Activated naive CD4-positive, alpha-beta T cell treated with anti-CD3 and anti-CD28 coated beads for 36 hours (primary cell): ENCODE measurements at regions not wholly inside any gene's neighbourhood (a gene's known extent, or its start where the extent isn't known, plus 50 kb on each side); places are given as distances from the start of the nearest gene placed in this dataset.

Experiments used
- CTCF ChIA-PET: fragments of 350-600 bp; sonication (Branson Sonifier 250); formaldehyde crosslinking; loops from one replicate; lab custom pipeline; 2021; ENCODE audit warnings: antibody characterized with exemption; lab: Charles Lee
- DNase-seq: peaks from one replicate; pipeline ENCODE4 v3.0.0-alpha.2; 2020
- H3K27ac Mint-ChIP-seq: one replicate; pipeline ENCODE4 v1.8.0; 2021; ENCODE audit warnings: mild to moderate bottlenecking, mixed read lengths
- H3K27me3 Mint-ChIP-seq: one replicate; pipeline ENCODE4 v1.8.0; 2021; ENCODE audit warnings: low read depth, mixed read lengths
- H3K36me3 Mint-ChIP-seq: one replicate; pipeline ENCODE4 v1.8.0; 2021; ENCODE audit warnings: low read depth, mixed read lengths
- H3K4me1 Mint-ChIP-seq: one replicate; pipeline ENCODE4 v1.8.0; 2021; ENCODE audit warnings: low read depth, mixed read lengths
- H3K4me3 Mint-ChIP-seq: one replicate; pipeline ENCODE4 v1.8.0; 2021; ENCODE audit warnings: mild to moderate bottlenecking, moderate library complexity, mixed read lengths
- H3K9me3 Mint-ChIP-seq: one replicate; pipeline ENCODE4 v1.8.0; 2021; ENCODE audit warnings: mixed read lengths
- intact Hi-C: fragments of 100-400 bp; cut with micrococcal nuclease; formaldehyde crosslinking; loops from one replicate; pipeline ENCODE4 v1.15.1; 2023

DNA sequence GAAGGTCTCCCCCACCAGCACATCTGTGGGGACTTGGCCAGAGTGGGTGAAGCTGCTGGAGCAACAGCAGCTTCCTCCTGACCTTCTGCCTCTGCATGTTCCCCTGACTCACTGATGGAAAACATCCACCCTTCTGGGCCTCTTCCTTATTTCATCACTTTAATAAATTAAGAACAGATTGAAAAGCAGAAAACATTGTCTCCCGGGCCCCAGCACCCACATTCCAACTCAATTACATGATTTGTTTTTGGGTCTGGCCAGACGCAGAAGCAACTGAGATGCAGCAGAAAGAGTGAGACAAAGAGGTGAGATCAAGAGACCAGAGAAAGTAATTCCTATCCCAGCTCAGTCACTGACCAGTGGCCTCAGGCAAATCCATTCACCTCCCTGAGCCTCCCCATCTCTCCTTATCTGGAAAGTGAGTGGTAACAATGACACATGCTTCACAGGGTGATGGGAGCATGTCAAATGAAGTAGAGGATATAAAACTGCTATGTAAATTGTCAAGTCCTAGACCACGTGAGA is 157.1 kb downstream of the ELAVL4 start:
- no peak for DNase-seq
- H3K36me3 Mint-ChIP-seq: no peaks in the 10 kb centered on the region
- intact Hi-C loops: no loop called here
- no peak overlapping the region for H3K27ac Mint-ChIP-seq
- H3K9me3 Mint-ChIP-seq: no peaks in the 10 kb centered on the region
- CTCF ChIA-PET: no interaction called here
- H3K27me3 Mint-ChIP-seq: peaks cover 4% of the 10 kb centered on the region
- H3K4me3 Mint-ChIP-seq: no peak overlapping the region
- no peaks in the 10 kb centered on the region for H3K4me1 Mint-ChIP-seq

- Mint-ChIP-seq H3K9me3 (no peaks in the 10 kb centered on the region), H3K4me1 (no peaks in the 10 kb centered on the region), H3K4me3 (no peak overlapping the region), H3K27ac (no peak overlapping the region), H3K36me3 (no peaks in the 10 kb centered on the region), H3K27me3 (peaks cover 4% of the 10 kb centered on the region)
- intact Hi-C loops: no loop called here
- CTCF ChIA-PET: interaction anchor here (0.7 kb wide), 1 partner anchor 623 kb away, joined by 3 read pairs; no protein-coding TSS in a partner anchor
- no peak for DNase-seq
These were observed 155.9 kb downstream of the ELAVL4 start for GRCh38 chr1:50264590-50264989.

DNA sequence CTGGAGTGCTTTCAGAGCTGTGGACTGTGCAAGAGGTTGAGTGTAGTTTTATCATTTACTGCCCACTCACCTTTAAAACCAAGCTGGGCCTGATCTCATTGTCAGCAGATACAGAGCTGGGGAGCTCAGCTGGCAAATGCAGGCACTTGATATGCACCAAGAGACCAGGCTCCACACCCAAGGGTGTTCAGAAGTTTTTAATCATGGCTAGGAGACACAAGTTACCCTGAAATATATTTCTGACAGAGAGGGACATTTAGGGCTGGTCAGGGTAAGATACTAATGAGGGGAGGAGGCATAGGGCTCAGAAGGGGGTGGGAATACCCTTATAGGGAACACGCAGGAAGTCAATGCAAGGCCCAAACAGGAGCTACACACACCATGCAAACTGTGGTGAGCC is 153.7 kb downstream of the ELAVL4 start:
- Mint-ChIP-seq H3K36me3 (no peaks in the 10 kb centered on the region), H3K4me1 (no peaks in the 10 kb centered on the region), H3K4me3 (no peak overlapping the region), H3K27ac (no peak overlapping the region), H3K9me3 (no peaks in the 10 kb centered on the region), H3K27me3 (peaks cover 4% of the 10 kb centered on the region)
- intact Hi-C loops: no loop called here
- CTCF ChIA-PET: no interaction called here
- no peak for DNase-seq

GRCh38 chr1:50261951-50262350 is 153.2 kb downstream of the ELAVL4 start:
- peaks cover 4% of the 10 kb centered on the region for H3K27me3 Mint-ChIP-seq
- intact Hi-C loops: no loop called here
- H3K27ac Mint-ChIP-seq: no peak overlapping the region
- H3K4me3 Mint-ChIP-seq: no peak overlapping the region
- CTCF ChIA-PET: no interaction called here
- H3K4me1 Mint-ChIP-seq: no peaks in the 10 kb centered on the region
- H3K36me3 Mint-ChIP-seq: no peaks in the 10 kb centered on the region
- no peaks in the 10 kb centered on the region for H3K9me3 Mint-ChIP-seq
- no peak for DNase-seq

DNA sequence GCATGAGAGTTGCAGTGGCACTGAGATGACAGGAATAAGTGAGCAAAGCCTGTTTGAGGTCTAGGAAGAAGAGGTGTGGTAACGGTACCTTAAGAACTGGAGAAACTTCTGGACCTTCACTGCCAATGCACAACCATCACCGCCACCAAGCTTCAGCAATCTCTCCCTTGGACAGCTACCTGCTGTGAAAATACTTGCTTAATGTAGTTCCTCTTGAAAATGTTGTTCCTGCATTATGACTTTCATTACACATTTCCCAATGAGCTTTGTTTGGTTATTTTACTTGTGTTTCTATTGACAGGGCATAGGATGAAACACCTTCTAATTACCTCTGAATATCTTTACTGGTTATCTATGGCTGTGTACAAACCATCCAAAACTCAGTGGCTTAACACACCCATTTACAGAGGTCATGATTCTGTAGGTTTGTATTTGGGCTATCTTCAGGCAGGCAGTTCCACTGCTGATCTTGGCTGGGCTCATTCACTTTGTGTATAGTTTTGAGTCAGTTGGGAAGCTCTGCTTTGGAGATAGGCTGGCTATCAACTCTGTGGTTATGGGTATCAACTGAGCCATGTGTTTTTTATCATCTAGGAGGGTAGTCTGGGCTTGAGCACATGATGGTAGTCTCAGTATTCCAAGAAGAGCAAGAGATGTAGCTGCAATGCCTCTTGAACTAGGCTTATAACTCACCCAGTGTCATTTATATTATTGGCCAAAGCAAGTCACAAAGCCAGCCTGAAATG is 149.4 kb downstream of the ELAVL4 start:
- CTCF ChIA-PET: interaction anchor here (0.6 kb wide), 1 partner anchor 9 kb away, joined by 4 read pairs; no protein-coding TSS in a partner anchor

DNA sequence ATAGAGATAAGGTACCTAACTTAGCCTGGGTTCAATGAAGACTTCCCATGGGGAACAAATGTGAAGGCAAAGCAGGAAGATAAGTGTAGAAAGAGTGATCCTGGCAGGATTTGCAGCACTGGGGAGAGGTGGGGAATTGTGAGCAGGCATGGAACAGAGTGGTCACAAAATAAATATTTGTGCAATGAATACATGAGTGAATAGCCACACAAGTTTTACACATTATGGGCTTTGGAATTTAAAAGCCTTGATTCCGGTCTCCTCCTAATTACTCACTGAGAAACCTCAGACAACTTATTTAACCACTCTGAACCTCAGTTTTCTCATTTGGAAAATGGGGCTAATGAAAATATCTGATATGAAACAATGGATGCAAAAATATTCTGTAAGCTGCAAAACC is 148.3 kb downstream of the ELAVL4 start:
- Mint-ChIP-seq H3K27ac (no peak overlapping the region), H3K4me1 (no peaks in the 10 kb centered on the region), H3K9me3 (peaks cover 1% of the 10 kb centered on the region), H3K36me3 (no peaks in the 10 kb centered on the region), H3K27me3 (peaks cover 6% of the 10 kb centered on the region), H3K4me3 (no peak overlapping the region)
- intact Hi-C loops: no loop called here
- CTCF ChIA-PET: no interaction called here
- no peak for DNase-seq

More for the DNA sequence above, 149.4 kb downstream of the ELAVL4 start:
- no peak overlapping the region for H3K27ac Mint-ChIP-seq
- H3K36me3 Mint-ChIP-seq: no peaks in the 10 kb centered on the region
- H3K4me1 Mint-ChIP-seq: no peaks in the 10 kb centered on the region
- peaks cover 1% of the 10 kb centered on the region for H3K9me3 Mint-ChIP-seq
- intact Hi-C loops: no loop called here
- DNase-seq: no peak
- no peak overlapping the region for H3K4me3 Mint-ChIP-seq
- peaks cover 4% of the 10 kb centered on the region for H3K27me3 Mint-ChIP-seq
